Medulla oblongata (tissue), 1 donor: ENCODE measurements at regions not wholly inside any gene's neighbourhood (a gene's known extent, or its start where the extent isn't known, plus 50 kb on each side); places are given as distances from the start of the nearest gene placed in this dataset.

Experiments
- DNase-seq: peaks from one replicate; pipeline ENCODE4 v3.0.0-alpha.2; 2015; ENCODE audit errors: extremely low spot score

DNA sequence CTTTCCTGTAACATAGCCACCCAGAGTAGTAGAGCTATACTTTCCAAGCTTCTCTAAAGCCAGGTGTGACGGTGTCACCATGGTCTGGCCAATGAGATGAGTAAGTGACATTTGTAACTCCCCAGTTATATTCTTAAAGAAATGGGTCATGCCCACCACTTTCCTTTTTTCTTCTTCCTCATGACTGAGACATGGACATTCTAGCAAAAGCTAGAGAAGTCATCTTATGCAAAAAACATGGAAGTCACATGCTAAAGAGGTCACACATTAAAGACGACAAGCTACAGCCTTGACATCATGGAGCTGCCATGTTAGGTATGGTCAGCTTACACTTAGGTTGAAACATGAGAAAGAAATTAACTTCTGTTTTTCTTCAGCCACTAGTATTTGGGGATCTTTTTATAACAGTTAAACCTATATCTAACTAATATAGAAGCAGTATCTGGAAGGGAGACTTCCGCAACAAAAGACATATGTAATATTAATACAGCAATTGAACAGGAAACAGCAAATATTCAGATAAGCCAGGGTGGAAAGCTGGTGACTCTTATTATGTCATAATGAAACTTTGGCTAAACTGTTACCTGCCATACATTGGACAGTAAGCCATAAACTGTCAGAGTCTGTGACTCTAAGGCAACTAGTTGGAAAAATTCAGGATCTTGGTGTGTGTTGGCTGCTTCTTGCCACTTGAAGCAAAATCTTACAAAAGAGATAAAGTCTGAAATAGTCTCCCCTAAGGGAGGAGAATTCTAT, 54.7 kb upstream of the SNX2 start:
- no peak for DNase-seq

DNA sequence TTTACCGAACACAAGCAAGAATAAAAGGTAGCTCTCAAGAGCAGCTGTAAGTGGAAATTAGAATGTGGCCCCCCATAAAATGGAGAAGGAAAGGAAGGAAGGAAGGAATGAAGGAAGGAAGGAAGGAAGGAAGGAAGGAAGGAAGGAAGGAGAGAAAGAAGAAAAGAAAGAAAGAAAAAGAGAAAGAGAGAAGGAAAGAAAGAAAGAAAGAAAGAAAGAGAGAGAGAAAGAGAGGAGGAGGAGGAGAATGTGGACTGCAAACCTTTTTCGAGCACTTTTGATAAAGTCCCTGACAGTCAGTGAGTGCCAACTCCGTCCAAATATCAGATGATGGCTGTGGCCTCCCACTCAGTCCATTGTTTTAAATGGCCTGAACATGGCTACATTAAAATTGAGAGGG, 53.8 kb upstream of the SNX2 start:
- DNase-seq = no peak

DNA sequence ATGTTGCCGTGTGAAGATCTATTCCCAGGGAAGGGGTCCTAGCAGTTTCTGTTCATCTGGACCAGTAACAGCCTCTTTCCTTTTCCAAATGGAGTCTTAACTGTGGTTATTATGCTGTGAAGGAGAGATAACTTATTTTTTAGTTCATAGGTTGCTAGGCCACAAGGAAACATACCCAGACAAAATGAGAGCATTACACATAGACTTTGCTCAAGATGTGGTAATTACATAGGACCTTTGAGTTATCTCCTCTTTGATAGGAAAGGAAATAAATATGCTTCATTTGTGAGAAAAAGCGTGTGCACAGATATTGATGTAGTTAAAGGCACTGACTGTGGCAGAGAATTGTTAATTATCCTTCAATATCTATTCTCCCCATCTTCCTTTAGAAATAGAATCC, 52.5 kb upstream of the SNX2 start:
- DNase-seq = no peak

DNA sequence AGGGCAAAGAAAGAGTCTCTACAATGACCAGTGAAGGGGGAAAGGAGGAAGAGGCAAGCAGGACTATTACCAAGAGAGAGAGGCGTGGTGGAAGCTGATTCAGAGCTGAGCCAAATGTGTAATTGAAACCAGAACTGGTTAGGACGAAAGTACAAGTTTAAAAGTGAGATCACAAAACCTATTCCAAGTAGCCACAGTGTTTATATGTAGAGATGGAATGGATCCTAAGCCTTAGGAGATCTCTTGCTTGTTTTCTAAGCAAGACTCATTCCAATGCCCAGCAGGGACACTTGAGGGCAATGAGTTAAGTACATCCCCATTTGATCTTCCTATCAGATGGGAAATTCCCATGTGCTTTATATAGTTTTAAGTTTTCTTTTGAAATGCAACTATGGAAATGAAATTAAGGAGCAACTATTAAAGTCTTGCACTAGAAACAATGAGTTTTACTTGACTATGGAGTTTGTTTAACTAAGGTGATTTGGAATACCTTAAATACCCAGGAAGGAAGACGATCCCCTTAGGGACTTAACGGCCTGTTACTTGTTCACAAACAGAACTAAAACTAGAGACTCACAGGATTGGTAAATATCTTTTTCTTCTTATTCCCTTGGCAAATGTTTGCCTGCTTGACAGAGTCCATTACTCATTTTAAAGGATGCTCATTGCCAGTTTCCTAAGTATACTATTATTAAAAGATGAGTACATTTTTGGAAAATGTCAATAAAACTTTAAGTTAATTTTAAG, 51.1 kb upstream of the SNX2 start:
- DNase-seq = peak; percentile 41
